CD4-positive, alpha-beta T cell treated with Interferon alpha-2 for 1 hour (primary cell): ENCODE measurements at regions not wholly inside any gene's neighbourhood (a gene's known extent, or its start where the extent isn't known, plus 50 kb on each side); places are given as distances from the start of the nearest gene placed in this dataset.

ENCODE experiments used
- DNase-seq, 2 donors: peaks; one replicate each; pipeline ENCODE4 v3.0.0-alpha.2; 2020 to 2022

- DNase-seq: peak in 1 of 2 donors; percentile 47
Observed at GRCh38 chr18:21997207-21998143, 171.9 kb upstream of the GATA6 start.

- DNase-seq: no peak
Observed at GRCh38 chr18:21998486-21998885, 170.9 kb upstream of the GATA6 start.

- DNase-seq: no peak
Observed at GRCh38 chr18:22001912-22002487, 167.4 kb upstream of the GATA6 start.

- no peak for DNase-seq
Observed at GRCh38 chr18:22005191-22005841, 164.1 kb upstream of the GATA6 start.

- no peak for DNase-seq
Observed at GRCh38 chr18:22006458-22006857, 162.9 kb upstream of the GATA6 start.

GRCh38 chr18:22009242-22009641 lies 160.1 kb upstream of the GATA6 start:
- DNase-seq: no peak

GRCh38 chr18:22013993-22014392 lies 155.4 kb upstream of the GATA6 start:
- no peak for DNase-seq

- no peak for DNase-seq
Observed at GRCh38 chr18:22015156-22015555, 154.2 kb upstream of the GATA6 start.

- DNase-seq: no peak
Observed at GRCh38 chr18:22018366-22018765, 151.0 kb upstream of the GATA6 start.

- no peak for DNase-seq
Observed at GRCh38 chr18:22019193-22019592, 150.2 kb upstream of the GATA6 start.

- no peak for DNase-seq
Observed at GRCh38 chr18:22020127-22020866, 149.1 kb upstream of the GATA6 start.

GRCh38 chr18:22020867-22021370 lies 148.5 kb upstream of the GATA6 start:
- no peak for DNase-seq

GRCh38 chr18:22021701-22022100 lies 147.7 kb upstream of the GATA6 start:
- no peak for DNase-seq

- DNase-seq: no peak
Observed at GRCh38 chr18:22024924-22025323, 144.5 kb upstream of the GATA6 start.

- DNase-seq: no peak
Observed at GRCh38 chr18:22026362-22026761, 143.0 kb upstream of the GATA6 start.

- no peak for DNase-seq
Observed at GRCh38 chr18:22026889-22027288, 142.5 kb upstream of the GATA6 start.

- no peak for DNase-seq
Observed at GRCh38 chr18:22031611-22032010, 137.8 kb upstream of the GATA6 start.

- DNase-seq: no peak
Observed at GRCh38 chr18:22032392-22032961, 136.9 kb upstream of the GATA6 start.

- no peak for DNase-seq
Observed at GRCh38 chr18:22033085-22033484, 136.3 kb upstream of the GATA6 start.

GRCh38 chr18:22034276-22034675 lies 135.1 kb upstream of the GATA6 start:
- DNase-seq: no peak

- no peak for DNase-seq
Observed at GRCh38 chr18:22040533-22040932, 128.9 kb upstream of the GATA6 start.

- DNase-seq: no peak
Observed at GRCh38 chr18:22043837-22044236, 125.6 kb upstream of the GATA6 start.
